Esophagus muscularis mucosa (tissue), 3 donors: ENCODE measurements at regions not wholly inside any gene's neighbourhood (a gene's known extent, or its start where the extent isn't known, plus 50 kb on each side); places are given as distances from the start of the nearest gene placed in this dataset.

Experiments
- CTCF ChIP-seq, 3 experiments: fragments of 200-600 bp in 2 of 3; fragments of 450-650 bp in 1 of 3; sonication (generic) in 2 of 3; IDR thresholded peaks; one replicate each; pipeline ENCODE4 v1.5.1; 2017 to 2019; ENCODE audit warnings: antibody characterized with exemption in 3 of 3, mild to moderate bottlenecking in 2 of 3, moderate library complexity in 1 of 3
- POLR2A ChIP-seq: fragments of 450-650 bp; IDR thresholded peaks from one replicate; pipeline ENCODE4 v1.6.1; 2017; ENCODE audit warnings: antibody characterized with exemption, moderate library complexity, mild to moderate bottlenecking, low read depth

- TF ChIP-seq POLR2A (no peak), CTCF (IDR thresholded peaks at IDR 0.05) (no peak)
These were observed 508.2 kb upstream of the FAM241A start for GRCh38 chr4:111636961-111637585.
